ENCODE measurements at regions not wholly inside any gene's neighbourhood (a gene's known extent, or its start where the extent isn't known, plus 50 kb on each side); places are given as distances from the start of the nearest gene placed in this dataset.
A peak's percentile ranks its signal among the peaks of the same experiment; 100 is the strongest.
"Not testable (repeated sequence)": the region's sequence is repeated elsewhere in the genome, so short reads cannot be mapped to it uniquely, and the experiment has no call there.

GRCh38 chr18:39349801-39350200 is 1784.2 kb upstream of the CELF4 start:
- no peak for DNase-seq (ENCODE audit: low read depth in 2 of 2)

GRCh38 chr18:39348757-39349156 is 1783.2 kb upstream of the CELF4 start:
- DNase-seq (ENCODE audit: low read depth in 2 of 2), result no peak

- no peak for DNase-seq (ENCODE audit: low read depth in 2 of 2)
Observed at GRCh38 chr18:39347701-39348100, 1782.1 kb upstream of the CELF4 start.

- DNase-seq (ENCODE audit: low read depth in 2 of 2), result no peak
Observed at GRCh38 chr18:39346916-39347315, 1781.3 kb upstream of the CELF4 start.

- no peak for DNase-seq (ENCODE audit: low read depth in 2 of 2)
Observed at GRCh38 chr18:39345321-39345720, 1779.7 kb upstream of the CELF4 start.

- no peak for DNase-seq (ENCODE audit: low read depth in 2 of 2)
Observed at GRCh38 chr18:39344487-39344886, 1778.9 kb upstream of the CELF4 start.

- DNase-seq (ENCODE audit: low read depth in 2 of 2), result no peak
Observed at GRCh38 chr18:39341129-39341528, 1775.5 kb upstream of the CELF4 start.

- no peak for DNase-seq (ENCODE audit: low read depth in 2 of 2)
Observed at GRCh38 chr18:39340418-39340817, 1774.8 kb upstream of the CELF4 start.

GRCh38 chr18:39329496-39330275 is 1764.1 kb upstream of the CELF4 start:
- no peak for DNase-seq (ENCODE audit: low read depth in 2 of 2)

GRCh38 chr18:39326772-39327171 is 1761.2 kb upstream of the CELF4 start:
- no peak for DNase-seq (ENCODE audit: low read depth in 2 of 2)

- no peak for DNase-seq (ENCODE audit: low read depth in 2 of 2)
Observed at GRCh38 chr18:39325973-39326372, 1760.4 kb upstream of the CELF4 start.

GRCh38 chr18:39319141-39319540 is 1753.5 kb upstream of the CELF4 start:
- DNase-seq (ENCODE audit: low read depth in 2 of 2), result no peak

GRCh38 chr18:39318462-39318861 is 1752.9 kb upstream of the CELF4 start:
- no peak for DNase-seq (ENCODE audit: low read depth in 2 of 2)

GRCh38 chr18:39318008-39318407 is 1752.4 kb upstream of the CELF4 start:
- DNase-seq (ENCODE audit: low read depth in 2 of 2), result no peak

GRCh38 chr18:39314595-39314994 is 1749.0 kb upstream of the CELF4 start:
- no peak for DNase-seq (ENCODE audit: low read depth in 2 of 2)

GRCh38 chr18:39313992-39314391 is 1748.4 kb upstream of the CELF4 start:
- DNase-seq (ENCODE audit: low read depth in 2 of 2), result peak in 1 of 2 donors; percentile 5

GRCh38 chr18:39311111-39311712 is 1745.6 kb upstream of the CELF4 start:
- DNase-seq (ENCODE audit: low read depth in 2 of 2), result no peak

GRCh38 chr18:39308931-39309521 is 1743.4 kb upstream of the CELF4 start:
- not testable (repeated sequence) for DNase-seq (ENCODE audit: low read depth in 2 of 2)

- peak in 1 of 2 donors; percentile 35 for DNase-seq (ENCODE audit: low read depth in 2 of 2)
Observed at GRCh38 chr18:39305766-39306165, 1740.2 kb upstream of the CELF4 start.

GRCh38 chr18:39302481-39302880 is 1736.9 kb upstream of the CELF4 start:
- no peak for DNase-seq (ENCODE audit: low read depth in 2 of 2)

GRCh38 chr18:39299152-39299551 is 1733.6 kb upstream of the CELF4 start:
- DNase-seq (ENCODE audit: low read depth in 2 of 2), result no peak

GRCh38 chr18:39297225-39297624 is 1731.6 kb upstream of the CELF4 start:
- DNase-seq (ENCODE audit: low read depth in 2 of 2), result no peak
